Bronchial epithelial cell (primary cell): ENCODE measurements at regions not wholly inside any gene's neighbourhood (a gene's known extent, or its start where the extent isn't known, plus 50 kb on each side); places are given as distances from the start of the nearest gene placed in this dataset.

Source experiments
- DNase-seq: peaks from one replicate; pipeline ENCODE4 v3.0.0-alpha.2; 2010; ENCODE audit warnings: low read depth
- FAIRE-seq: peaks from 2 replicates; lab custom pipeline; 2011; peaks lifted over from hg19 to GRCh38; lab: Jason Lieb, UNC
- H3K27me3 ChIP-seq: 2 replicates; pipeline ENCODE4 v1.5.1; 2011; ENCODE audit warnings: low read length; ENCODE audit not compliant: control insufficient read depth, insufficient read depth
- H3K36me3 ChIP-seq: 2 replicates; pipeline ENCODE4 v1.5.1; 2011; ENCODE audit warnings: low read length; ENCODE audit not compliant: control insufficient read depth, insufficient read depth
- H3K4me3 ChIP-seq: 2 replicates; pipeline ENCODE4 v1.5.1; 2011; ENCODE audit warnings: mild to moderate bottlenecking, low read depth, low read length, control low read depth
- CTCF ChIP-seq: IDR thresholded peaks from 2 replicates; pipeline ENCODE4 v1.5.1; 2011; ENCODE audit warnings: mild to moderate bottlenecking, moderate library complexity, low read length, control low read depth, inconsistent platforms; ENCODE audit not compliant: insufficient read depth, severe bottlenecking

DNA sequence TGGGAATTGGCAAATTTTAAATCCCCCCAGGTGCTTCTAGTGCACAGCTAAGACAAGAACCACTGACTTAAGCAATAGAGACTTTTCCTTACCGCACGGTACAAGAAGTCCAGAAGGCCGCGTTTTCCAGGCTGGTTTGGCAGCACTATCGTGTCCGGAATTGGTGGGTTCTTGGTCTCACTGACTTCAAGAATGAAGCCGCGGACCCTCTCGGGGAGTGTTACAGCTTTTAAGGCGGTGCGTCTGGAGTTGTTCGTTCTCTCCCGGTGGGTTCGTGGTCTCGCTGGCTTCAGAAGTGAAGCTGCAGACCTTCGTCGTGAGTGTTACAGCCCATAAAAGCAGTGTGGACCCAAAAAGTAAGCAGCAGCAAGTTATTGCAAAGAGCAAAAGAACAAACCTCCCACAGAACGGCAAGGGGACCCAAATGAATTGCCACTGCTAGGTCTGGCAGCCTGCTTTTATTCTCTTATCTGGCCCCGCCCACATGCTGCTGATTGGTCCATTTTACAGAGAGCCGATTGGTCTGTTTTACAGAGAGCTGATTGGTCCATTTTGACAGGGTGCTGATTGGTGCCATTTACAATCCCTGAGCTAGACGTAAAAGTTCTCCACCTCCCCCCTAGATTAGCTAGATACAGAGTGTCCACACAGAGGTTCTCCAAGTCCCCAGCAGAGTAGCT is 264.5 kb downstream of the PREX1 start:
- H3K27me3 ChIP-seq, result no peaks in the 10 kb centered on the region
- TF ChIP-seq CTCF, result no peak
- FAIRE-seq, result no peak
- H3K36me3 ChIP-seq, result no peaks in the 10 kb centered on the region
- no peak overlapping the region for H3K4me3 ChIP-seq
- no peak for DNase-seq

DNA sequence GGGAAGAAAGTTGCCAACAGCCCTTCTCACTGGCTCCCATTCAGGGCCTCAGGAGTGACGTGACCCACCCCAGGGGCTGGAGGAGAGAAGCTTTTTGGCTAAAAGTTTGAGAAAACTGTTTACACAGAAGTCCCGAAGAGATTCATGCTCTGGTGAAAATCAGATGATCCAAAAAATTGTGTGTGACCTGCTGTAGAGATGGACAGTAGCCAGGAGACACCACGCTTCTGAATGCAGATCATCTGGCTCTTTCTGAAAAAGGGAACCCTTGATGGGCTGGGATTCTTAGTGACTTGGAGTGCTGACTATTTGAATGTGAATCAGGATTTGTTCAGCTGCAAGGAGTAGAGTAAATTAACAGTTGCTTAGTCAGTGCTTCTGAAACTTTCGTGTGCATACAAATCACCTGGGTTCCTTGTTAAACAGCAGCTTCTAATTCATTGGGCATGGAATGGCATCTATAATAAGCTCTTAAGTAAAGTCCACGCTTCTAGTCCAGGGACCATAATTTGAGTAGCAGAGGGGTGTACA is 265.1 kb downstream of the PREX1 start:
- H3K27me3 ChIP-seq, result no peaks in the 10 kb centered on the region
- no peak overlapping the region for H3K4me3 ChIP-seq
- H3K36me3 ChIP-seq, result no peaks in the 10 kb centered on the region
- no peak for TF ChIP-seq CTCF
- FAIRE-seq (no peak), DNase-seq (no peak)

DNA sequence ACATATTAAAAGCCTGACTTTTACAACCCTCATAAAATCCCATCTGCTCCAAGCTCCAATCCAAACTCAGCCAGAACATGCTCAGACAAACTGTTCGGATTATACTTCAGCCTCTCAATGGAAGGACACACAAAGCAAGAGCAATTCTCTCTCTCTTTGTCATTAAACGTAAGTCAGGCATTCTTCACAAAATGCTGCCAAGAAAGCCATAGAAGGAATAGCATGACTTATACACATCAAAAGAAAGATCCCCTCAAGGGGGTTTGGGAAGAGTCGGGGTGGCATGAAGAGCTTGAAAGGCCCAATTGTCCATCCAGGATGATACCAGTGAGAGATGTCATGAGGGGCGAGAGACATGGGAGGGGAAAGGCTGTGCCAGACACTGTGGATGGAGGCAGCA is 268.9 kb downstream of the PREX1 start:
- no peak for TF ChIP-seq CTCF
- H3K27me3 ChIP-seq, result no peaks in the 10 kb centered on the region
- DNase-seq (no peak), FAIRE-seq (no peak)
- H3K4me3 ChIP-seq, result no peak overlapping the region
- H3K36me3 ChIP-seq, result no peaks in the 10 kb centered on the region

DNA sequence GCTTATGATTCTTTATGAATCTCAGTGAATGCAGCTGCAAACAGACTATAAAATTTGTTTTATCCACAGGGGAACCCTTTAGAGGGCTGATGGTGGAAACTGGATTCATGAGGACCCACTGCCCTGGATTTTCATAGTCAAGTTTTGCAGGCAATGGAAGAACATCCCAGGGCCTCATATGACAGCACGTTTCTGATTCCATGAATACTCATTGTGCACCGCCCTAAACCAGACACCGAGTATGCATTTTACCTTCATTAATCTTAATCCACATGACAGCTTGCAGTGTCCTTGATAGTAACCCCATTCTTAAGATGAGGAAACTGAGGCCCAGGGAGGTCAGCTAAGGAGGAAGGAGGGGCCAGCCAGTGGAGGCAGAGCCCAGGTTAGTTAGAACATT is 270.4 kb downstream of the PREX1 start:
- no peak overlapping the region for H3K4me3 ChIP-seq
- H3K36me3 ChIP-seq, result no peaks in the 10 kb centered on the region
- DNase-seq, result no peak
- FAIRE-seq, result no peak
- no peaks in the 10 kb centered on the region for H3K27me3 ChIP-seq
- no peak for TF ChIP-seq CTCF

- no peak for TF ChIP-seq CTCF
- no peak for DNase-seq
- Histone ChIP-seq H3K27me3 (no peaks in the 10 kb centered on the region), H3K36me3 (no peaks in the 10 kb centered on the region), H3K4me3 (no peak overlapping the region)
- FAIRE-seq, result no peak
These were observed 270.8 kb downstream of the PREX1 start for GRCh38 chr20:48556956-48557355.

GRCh38 chr20:48552550-48552949 is 275.2 kb downstream of the PREX1 start:
- H3K4me3 ChIP-seq, result no peak overlapping the region
- H3K27me3 ChIP-seq, result no peaks in the 10 kb centered on the region
- no peaks in the 10 kb centered on the region for H3K36me3 ChIP-seq
- no peak for TF ChIP-seq CTCF
- peak; percentile 7 for DNase-seq
- no peak for FAIRE-seq
